HG03139 (cell line): ENCODE measurements at regions not wholly inside any gene's neighbourhood (a gene's known extent, or its start where the extent isn't known, plus 50 kb on each side); places are given as distances from the start of the nearest gene placed in this dataset.
"Not testable (repeated sequence)": the region's sequence is repeated elsewhere in the genome, so short reads cannot be mapped to it uniquely, and the experiment has no call there.

ENCODE experiments used
- ATAC-seq: cut with Tn5 transposase; IDR thresholded peaks from one replicate; pipeline ENCODE4 v1.9.1; 2021; ENCODE audit not compliant: unreplicated experiment

- no peak for ATAC-seq
Observed at GRCh38 chr4:44988011-44988410, 261.7 kb upstream of the GNPDA2 start.

- ATAC-seq, result no peak
Observed at GRCh38 chr4:44985938-44986337, 259.6 kb upstream of the GNPDA2 start.

- no peak for ATAC-seq
Observed at GRCh38 chr4:44985152-44985551, 258.8 kb upstream of the GNPDA2 start.

DNA sequence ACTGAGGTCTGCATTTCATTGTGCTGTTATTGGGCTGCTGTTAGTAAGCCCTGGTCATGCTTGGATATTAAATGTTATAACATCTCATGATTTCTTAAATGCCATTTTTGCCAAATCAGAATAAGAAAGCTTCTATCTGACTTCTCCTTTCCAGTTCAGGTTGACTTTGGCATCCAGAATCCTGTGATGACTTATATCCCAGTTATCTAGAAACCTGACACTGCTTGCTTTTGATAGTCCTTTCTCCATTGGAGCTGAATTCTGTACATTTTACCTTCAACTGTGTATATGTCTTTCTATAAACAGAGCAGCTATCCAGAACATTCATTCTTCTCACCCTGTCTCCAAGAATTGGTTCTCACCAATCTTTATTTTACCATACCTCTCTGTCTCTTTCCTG lies 257.7 kb upstream of the GNPDA2 start:
- ATAC-seq, result no peak

- ATAC-seq, result no peak
Observed at GRCh38 chr4:44983083-44983482, 256.7 kb upstream of the GNPDA2 start.

- ATAC-seq, result no peak
Observed at GRCh38 chr4:44978020-44978419, 251.7 kb upstream of the GNPDA2 start.

GRCh38 chr4:44965435-44966095 lies 239.2 kb upstream of the GNPDA2 start:
- ATAC-seq, result no peak

- not testable (repeated sequence) for ATAC-seq
Observed at GRCh38 chr4:44964086-44964485, 237.7 kb upstream of the GNPDA2 start.

GRCh38 chr4:44961001-44961755 lies 234.8 kb upstream of the GNPDA2 start:
- ATAC-seq, result no peak

GRCh38 chr4:44931720-44932119 lies 205.4 kb upstream of the GNPDA2 start:
- no peak for ATAC-seq

- ATAC-seq, result no peak
Observed at GRCh38 chr4:44928785-44929184, 202.4 kb upstream of the GNPDA2 start.

- ATAC-seq, result no peak
Observed at GRCh38 chr4:44927399-44928380, 201.3 kb upstream of the GNPDA2 start.

DNA sequence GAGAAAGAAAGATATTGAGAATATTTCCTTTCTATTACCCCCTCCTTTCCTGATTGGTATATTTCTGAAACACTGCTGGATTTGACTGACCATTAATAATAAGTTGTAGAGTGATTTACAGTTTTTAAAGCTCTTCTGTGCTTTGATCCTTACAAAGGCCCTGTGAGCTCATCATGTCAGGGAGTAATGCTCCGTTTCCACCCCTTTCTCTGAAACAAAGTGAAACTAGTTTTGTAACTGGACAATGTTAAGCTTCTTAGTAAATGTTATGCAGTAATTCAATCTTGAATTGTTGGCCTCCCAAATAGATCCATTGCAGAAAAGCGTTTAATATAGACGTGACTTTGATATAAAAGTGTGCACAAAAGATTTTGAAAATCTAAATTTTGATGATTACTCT lies 190.1 kb upstream of the GNPDA2 start:
- ATAC-seq, result no peak

DNA sequence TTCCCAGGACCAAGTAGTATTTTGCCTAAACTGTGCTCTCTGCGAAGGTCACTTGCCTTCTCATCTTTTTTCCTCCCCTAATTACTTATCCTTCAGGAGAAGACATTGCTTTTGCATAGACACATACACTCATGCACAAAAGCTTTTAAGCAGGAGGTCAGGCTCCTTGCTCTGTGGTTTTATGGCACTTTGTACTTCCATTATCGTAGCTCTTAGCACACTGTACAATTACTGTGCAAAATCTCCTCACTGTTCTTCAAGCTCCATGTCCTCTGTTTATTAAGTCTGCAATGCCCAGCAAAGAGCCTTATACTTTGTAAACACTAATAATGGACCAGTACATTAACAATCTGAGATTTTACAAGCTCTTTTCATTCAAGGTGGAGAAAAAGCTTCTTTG lies 188.4 kb upstream of the GNPDA2 start:
- no peak for ATAC-seq

DNA sequence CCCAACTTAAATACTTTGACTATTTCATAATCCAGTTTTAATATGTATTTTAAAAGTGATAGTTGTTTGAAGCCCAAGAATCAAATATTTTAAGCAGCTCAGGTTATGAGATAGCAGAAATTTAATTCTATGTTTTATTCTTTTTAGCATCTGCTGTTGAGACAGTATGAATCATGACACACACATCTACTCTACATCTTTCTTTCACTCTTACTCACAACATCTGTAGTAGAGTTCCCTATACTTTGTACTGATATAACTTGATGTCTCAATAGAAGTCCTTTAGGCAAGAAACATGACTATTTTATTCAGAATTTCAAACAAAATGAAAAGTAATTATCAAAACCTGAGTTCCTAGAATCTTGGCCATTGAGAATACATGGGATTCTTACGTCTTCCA lies 187.9 kb upstream of the GNPDA2 start:
- ATAC-seq, result no peak

DNA sequence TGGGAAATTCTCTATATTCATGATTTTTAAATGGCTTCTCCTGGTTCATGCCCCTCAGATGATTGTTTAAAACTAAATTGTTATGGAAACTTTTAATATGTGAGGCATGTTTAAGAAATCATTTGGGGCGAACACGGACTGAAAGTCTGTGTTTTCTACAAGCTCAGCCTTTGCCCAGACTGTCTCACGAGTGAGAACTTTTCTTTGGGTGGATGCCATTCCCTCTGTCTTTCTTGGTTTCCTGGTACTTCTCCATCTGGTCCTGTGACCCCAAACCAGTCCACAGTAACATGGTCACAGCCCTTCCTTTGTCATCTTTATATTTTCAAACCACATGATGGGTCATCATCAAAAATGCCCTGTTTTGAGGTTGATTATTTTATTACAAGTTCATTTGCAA lies 186.6 kb upstream of the GNPDA2 start:
- no peak for ATAC-seq

DNA sequence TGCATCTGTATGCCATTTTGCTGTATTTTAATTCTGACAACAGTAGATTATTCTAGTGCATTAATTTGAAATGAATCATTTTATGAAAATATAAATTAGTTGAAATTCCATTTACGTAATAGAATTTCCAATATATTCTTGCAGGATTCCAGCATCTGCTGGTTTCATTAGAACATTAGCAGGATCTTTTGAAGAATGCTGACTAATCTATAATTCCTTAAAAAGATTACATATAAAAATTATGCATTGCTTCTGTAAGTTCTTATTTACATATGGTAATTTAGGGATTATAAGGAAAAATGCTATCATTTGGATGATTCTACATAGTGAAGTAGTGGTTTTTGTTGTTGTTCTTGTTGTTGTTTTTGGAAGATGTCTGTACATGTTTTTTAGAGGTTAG lies 182.2 kb upstream of the GNPDA2 start:
- no peak for ATAC-seq

GRCh38 chr4:44872246-44872645 lies 145.9 kb upstream of the GNPDA2 start:
- ATAC-seq, result no peak

DNA sequence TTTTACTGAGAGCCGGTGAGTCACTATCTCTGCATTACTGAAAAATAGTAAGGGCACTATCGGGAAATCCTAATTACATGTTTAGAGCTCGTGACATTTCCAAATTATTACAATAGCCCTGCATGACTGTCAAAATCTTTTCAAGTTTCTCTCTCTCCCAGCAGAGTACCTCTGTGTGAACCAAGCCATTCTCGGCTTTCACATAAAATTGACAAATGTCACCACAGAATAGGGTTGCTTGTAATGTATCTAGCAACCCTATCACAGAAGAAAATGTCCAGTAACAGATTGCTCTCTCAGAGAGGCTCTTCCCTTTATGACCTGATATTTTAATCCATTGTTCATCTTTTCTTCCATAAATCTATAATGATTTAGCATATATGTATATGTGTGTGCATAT lies 144.8 kb upstream of the GNPDA2 start:
- ATAC-seq, result no peak

DNA sequence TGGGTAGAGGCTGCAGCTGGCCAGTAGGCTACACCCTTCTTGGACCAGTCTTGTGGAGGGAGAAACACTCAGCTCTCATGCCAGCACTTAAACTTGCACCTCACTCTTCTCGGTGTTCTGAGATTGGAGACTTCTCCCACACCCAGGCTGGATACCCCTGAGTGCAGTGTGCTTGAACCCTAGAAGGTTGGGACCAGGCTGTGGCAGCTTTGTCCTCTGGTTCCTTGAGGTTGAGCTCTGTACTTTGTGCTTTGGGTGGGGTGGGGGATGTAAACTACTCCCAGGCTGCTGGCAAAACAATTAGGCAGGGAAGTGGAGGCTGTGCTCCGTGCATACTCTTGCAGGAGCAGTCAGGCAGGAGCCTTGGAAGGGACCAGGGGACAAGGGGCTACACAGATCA lies 143.6 kb upstream of the GNPDA2 start:
- ATAC-seq, result no peak

GRCh38 chr4:44869222-44869882 lies 143.0 kb upstream of the GNPDA2 start:
- no peak for ATAC-seq
